ENCODE measurements at regions not wholly inside any gene's neighbourhood (a gene's known extent, or its start where the extent isn't known, plus 50 kb on each side); places are given as distances from the start of the nearest gene placed in this dataset.

GRCh38 chr18:38587571-38587970, 1022.0 kb upstream of the CELF4 start:
- Histone ChIP-seq H3K27ac (no peak overlapping the region), H4K20me1 (ENCODE audit: insufficient read depth) (no peaks in the 10 kb centered on the region), H3K4me3 (IDR thresholded peaks at IDR 0.05; ENCODE audit: insufficient read depth, low read depth, low read length) (no peak overlapping the region), H3K4me1 (ENCODE audit: low read depth, poor library complexity, severe bottlenecking) (no peaks in the 10 kb centered on the region), H3K79me2 (ENCODE audit: insufficient read depth, low read depth) (no peaks in the 10 kb centered on the region), H2AFZ (ENCODE audit: low read depth) (no peak overlapping the region), H3K9ac (no peak overlapping the region), H3K4me2 (no peak overlapping the region), H3K27me3 (ENCODE audit: insufficient read depth, low read depth) (no peaks in the 10 kb centered on the region), H3K36me3 (ENCODE audit: insufficient read depth) (no peaks in the 10 kb centered on the region)
- no peak for TF ChIP-seq CTCF (conservative IDR thresholded peaks at IDR 0.05; ENCODE audit: low read depth, low read length)

DNA sequence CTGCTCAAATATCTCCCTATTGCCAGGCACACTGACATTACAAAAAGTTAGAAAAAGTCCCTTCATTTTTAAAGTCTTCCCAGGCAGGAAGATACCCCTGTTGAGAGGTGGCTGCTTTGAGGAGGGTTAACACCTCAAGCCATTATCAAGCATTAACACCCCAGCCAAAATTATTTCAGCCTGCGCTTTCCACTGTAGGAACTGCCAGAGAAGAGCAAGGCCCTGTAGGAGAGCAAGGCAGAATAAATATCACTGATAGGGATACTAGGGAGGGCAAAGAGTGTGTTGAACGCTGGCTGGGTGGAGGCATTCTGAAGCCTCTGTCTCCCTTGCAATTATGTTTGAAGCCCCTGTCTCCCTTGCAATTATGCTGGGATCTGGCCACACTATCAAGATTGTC, 1020.7 kb upstream of the CELF4 start:
- no peak overlapping the region for H3K9ac ChIP-seq
- no peaks in the 10 kb centered on the region for H3K36me3 ChIP-seq (ENCODE audit: insufficient read depth)
- H3K4me3 ChIP-seq (IDR thresholded peaks at IDR 0.05; ENCODE audit: insufficient read depth, low read depth, low read length), result no peak overlapping the region
- no peaks in the 10 kb centered on the region for H3K79me2 ChIP-seq (ENCODE audit: insufficient read depth, low read depth)
- no peak overlapping the region for H3K4me2 ChIP-seq
- no peaks in the 10 kb centered on the region for H3K27me3 ChIP-seq (ENCODE audit: insufficient read depth, low read depth)
- no peak for TF ChIP-seq CTCF (conservative IDR thresholded peaks at IDR 0.05; ENCODE audit: low read depth, low read length)
- no peaks in the 10 kb centered on the region for H4K20me1 ChIP-seq (ENCODE audit: insufficient read depth)
- no peak overlapping the region for H3K27ac ChIP-seq
- H3K4me1 ChIP-seq (ENCODE audit: low read depth, poor library complexity, severe bottlenecking), result no peaks in the 10 kb centered on the region
- H2AFZ ChIP-seq (ENCODE audit: low read depth), result no peak overlapping the region

GRCh38 chr18:38579764-38580163, 1014.2 kb upstream of the CELF4 start:
- Histone ChIP-seq H3K9ac (no peak overlapping the region), H2AFZ (ENCODE audit: low read depth) (no peak overlapping the region), H3K27me3 (ENCODE audit: insufficient read depth, low read depth) (no peaks in the 10 kb centered on the region), H3K27ac (no peak overlapping the region), H3K79me2 (ENCODE audit: insufficient read depth, low read depth) (no peaks in the 10 kb centered on the region), H3K4me3 (IDR thresholded peaks at IDR 0.05; ENCODE audit: insufficient read depth, low read depth, low read length) (no peak overlapping the region), H4K20me1 (ENCODE audit: insufficient read depth) (no peaks in the 10 kb centered on the region), H3K4me2 (no peak overlapping the region), H3K36me3 (ENCODE audit: insufficient read depth) (no peaks in the 10 kb centered on the region), H3K4me1 (ENCODE audit: low read depth, poor library complexity, severe bottlenecking) (peaks cover 24% of the 10 kb centered on the region)
- TF ChIP-seq CTCF (conservative IDR thresholded peaks at IDR 0.05; ENCODE audit: low read depth, low read length), result no peak

GRCh38 chr18:38576916-38577315, 1011.3 kb upstream of the CELF4 start:
- Histone ChIP-seq H3K27ac (no peak overlapping the region), H3K4me2 (no peak overlapping the region)

More at GRCh38 chr18:38576916-38577315, 1011.3 kb upstream of the CELF4 start:
- no peaks in the 10 kb centered on the region for H4K20me1 ChIP-seq (ENCODE audit: insufficient read depth)
- H2AFZ ChIP-seq (ENCODE audit: low read depth), result no peak overlapping the region
- no peak overlapping the region for H3K9ac ChIP-seq
- H3K4me1 ChIP-seq (ENCODE audit: low read depth, poor library complexity, severe bottlenecking), result peaks cover 24% of the 10 kb centered on the region
- no peaks in the 10 kb centered on the region for H3K27me3 ChIP-seq (ENCODE audit: insufficient read depth, low read depth)
- no peaks in the 10 kb centered on the region for H3K36me3 ChIP-seq (ENCODE audit: insufficient read depth)
- TF ChIP-seq CTCF (conservative IDR thresholded peaks at IDR 0.05; ENCODE audit: low read depth, low read length), result no peak
- no peak overlapping the region for H3K4me3 ChIP-seq (IDR thresholded peaks at IDR 0.05; ENCODE audit: insufficient read depth, low read depth, low read length)
- no peaks in the 10 kb centered on the region for H3K79me2 ChIP-seq (ENCODE audit: insufficient read depth, low read depth)
